Activated B cell treated with CpG ODN at 0.5 μM for 24 hours (primary cell): ENCODE measurements at regions not wholly inside any gene's neighbourhood (a gene's known extent, or its start where the extent isn't known, plus 50 kb on each side); places are given as distances from the start of the nearest gene placed in this dataset.

ENCODE experiments used
- ATAC-seq: fragments of 200-7000 bp; cut with Tn5 transposase; one replicate; pipeline ENCODE4 v1.10.0; 2021; ENCODE audit warnings: low read depth, mild to moderate bottlenecking, moderate library complexity
- CTCF ChIA-PET: fragments of 350-600 bp; sonication (Branson Sonifier 250); formaldehyde crosslinking; loops from one replicate; lab custom pipeline; 2021; ENCODE audit warnings: antibody characterized with exemption; lab: Charles Lee
- POLR2A ChIA-PET: fragments of 350-600 bp; sonication (Branson Sonifier 250); formaldehyde crosslinking; loops from one replicate; lab custom pipeline; 2021; ENCODE audit warnings: antibody characterized with exemption; lab: Charles Lee
- DNase-seq: peaks from one replicate; pipeline ENCODE4 v3.0.0; 2022
- H3K27ac Mint-ChIP-seq: one replicate; pipeline ENCODE4 v1.8.0; 2020; ENCODE audit warnings: mixed read lengths
- H3K27me3 Mint-ChIP-seq: one replicate; pipeline ENCODE4 v1.8.0; 2021; ENCODE audit warnings: mixed read lengths
- H3K36me3 Mint-ChIP-seq: one replicate; pipeline ENCODE4 v1.8.0; 2021; ENCODE audit warnings: low read depth, mixed read lengths
- H3K4me1 Mint-ChIP-seq: one replicate; pipeline ENCODE4 v1.8.0; 2021; ENCODE audit warnings: mixed read lengths
- H3K4me3 Mint-ChIP-seq: one replicate; pipeline ENCODE4 v1.8.0; 2020; ENCODE audit warnings: mild to moderate bottlenecking, mixed read lengths
- H3K9me3 Mint-ChIP-seq: one replicate; pipeline ENCODE4 v1.8.0; 2020; ENCODE audit warnings: mixed read lengths
- CTCF ChIP-seq: fragments of 200-600 bp; IDR thresholded peaks from one replicate; pipeline ENCODE4 v1.8.0; 2022; ENCODE audit warnings: antibody characterized with exemption, mild to moderate bottlenecking
- intact Hi-C: fragments of 100-400 bp; cut with micrococcal nuclease; formaldehyde crosslinking; loops from one replicate; pipeline ENCODE4 v1.15.1; 2024

GRCh38 chr19:20482721-20483120 is 82.9 kb downstream of the ZNF737 start:
- H3K9me3 Mint-ChIP-seq = peaks cover 17% of the 10 kb centered on the region
- no peak overlapping the region for H3K27ac Mint-ChIP-seq
- ATAC-seq (no peak), DNase-seq (no peak)
- POLR2A ChIA-PET = no interaction called here
- intact Hi-C loops = no loop called here
- H3K4me1 Mint-ChIP-seq = peaks cover 2% of the 10 kb centered on the region
- no peaks in the 10 kb centered on the region for H3K36me3 Mint-ChIP-seq
- TF ChIP-seq CTCF = no peak
- CTCF ChIA-PET = no interaction called here
- no peaks in the 10 kb centered on the region for H3K27me3 Mint-ChIP-seq
- no peak overlapping the region for H3K4me3 Mint-ChIP-seq

GRCh38 chr19:20481736-20482135 is 83.8 kb downstream of the ZNF737 start:
- Mint-ChIP-seq H3K4me1 (peaks cover 2% of the 10 kb centered on the region), H3K36me3 (no peaks in the 10 kb centered on the region), H3K9me3 (peaks cover 17% of the 10 kb centered on the region), H3K4me3 (no peak overlapping the region), H3K27me3 (no peaks in the 10 kb centered on the region), H3K27ac (no peak overlapping the region)
- CTCF ChIA-PET = no interaction called here
- DNase-seq (no peak), ATAC-seq (no peak)
- TF ChIP-seq CTCF = no peak
- POLR2A ChIA-PET = no interaction called here
- intact Hi-C loops = no loop called here

- H3K9me3 Mint-ChIP-seq = peaks cover 19% of the 10 kb centered on the region
- H3K36me3 Mint-ChIP-seq = no peaks in the 10 kb centered on the region
- no peak for TF ChIP-seq CTCF
- H3K27ac Mint-ChIP-seq = no peak overlapping the region
- ChIA-PET POLR2A (no interaction called here), CTCF (no interaction called here)
- H3K27me3 Mint-ChIP-seq = no peaks in the 10 kb centered on the region
- DNase-seq (no peak), ATAC-seq (no peak)
- peaks cover 2% of the 10 kb centered on the region for H3K4me1 Mint-ChIP-seq
- no peak overlapping the region for H3K4me3 Mint-ChIP-seq
- intact Hi-C loops = no loop called here
Measured at GRCh38 chr19:20479483-20479882, 86.1 kb downstream of the ZNF737 start.

- peaks cover 2% of the 10 kb centered on the region for H3K4me1 Mint-ChIP-seq
- H3K27me3 Mint-ChIP-seq = no peaks in the 10 kb centered on the region
- intact Hi-C loops = no loop called here
- TF ChIP-seq CTCF = no peak
- H3K27ac Mint-ChIP-seq = no peak overlapping the region
- peaks cover 18% of the 10 kb centered on the region for H3K9me3 Mint-ChIP-seq
- no peak overlapping the region for H3K4me3 Mint-ChIP-seq
- no peak for ATAC-seq
- DNase-seq = no peak
- ChIA-PET POLR2A (no interaction called here), CTCF (no interaction called here)
- H3K36me3 Mint-ChIP-seq = no peaks in the 10 kb centered on the region
Measured at GRCh38 chr19:20478936-20479335, 86.6 kb downstream of the ZNF737 start.

GRCh38 chr19:20472854-20473253 is 92.7 kb downstream of the ZNF737 start:
- no peaks in the 10 kb centered on the region for H3K4me1 Mint-ChIP-seq
- TF ChIP-seq CTCF = no peak
- H3K36me3 Mint-ChIP-seq = no peaks in the 10 kb centered on the region
- ATAC-seq = no peak
- no peak for DNase-seq
- H3K27me3 Mint-ChIP-seq = no peaks in the 10 kb centered on the region
- H3K9me3 Mint-ChIP-seq = peaks cover 14% of the 10 kb centered on the region
- CTCF ChIA-PET = no interaction called here
- no peak overlapping the region for H3K4me3 Mint-ChIP-seq
- intact Hi-C loops = no loop called here
- no peak overlapping the region for H3K27ac Mint-ChIP-seq
- POLR2A ChIA-PET = no interaction called here
